Trophoblast cell (in vitro differentiated cells and primary cell): ENCODE measurements at regions not wholly inside any gene's neighbourhood (a gene's known extent, or its start where the extent isn't known, plus 50 kb on each side); places are given as distances from the start of the nearest gene placed in this dataset.
"Not testable (repeated sequence)": the region's sequence is repeated elsewhere in the genome, so short reads cannot be mapped to it uniquely, and the experiment has no call there.

Experiments
- DNase-seq, 2 donors: peaks; one replicate each; pipeline ENCODE4 v3.0.0-alpha.2; 2016
- H2AFZ ChIP-seq: 2 replicates; pipeline ENCODE4 v1.6.1; 2013; ENCODE audit warnings: low read length, moderate library complexity, mild to moderate bottlenecking; ENCODE audit not compliant: insufficient read depth, poor library complexity
- H2AK5ac ChIP-seq: 2 replicates; pipeline ENCODE4 v1.6.1; 2013; ENCODE audit warnings: mild to moderate bottlenecking, low read length
- H2BK120ac ChIP-seq: 2 replicates; pipeline ENCODE4 v1.6.1; 2013; ENCODE audit warnings: low read length, mild to moderate bottlenecking, moderate library complexity; ENCODE audit not compliant: insufficient read depth, poor library complexity
- H2BK12ac ChIP-seq: 2 replicates; pipeline ENCODE4 v1.6.1; 2013; ENCODE audit warnings: mild to moderate bottlenecking, low read length, moderate library complexity
- H2BK5ac ChIP-seq: 2 replicates; pipeline ENCODE4 v1.6.1; 2013; ENCODE audit warnings: low read length, low read depth, moderate library complexity, mild to moderate bottlenecking; ENCODE audit not compliant: poor library complexity
- H3K14ac ChIP-seq: 2 replicates; pipeline ENCODE4 v1.6.1; 2013; ENCODE audit warnings: mild to moderate bottlenecking, low read length
- H3K18ac ChIP-seq: 2 replicates; pipeline ENCODE4 v1.6.1; 2013; ENCODE audit warnings: mild to moderate bottlenecking, low read length
- H3K23ac ChIP-seq: 2 replicates; pipeline ENCODE4 v1.6.1; 2013; ENCODE audit warnings: low read length
- H3K27ac ChIP-seq: 2 replicates; pipeline ENCODE4 v1.5.1; 2013; ENCODE audit warnings: low read depth, mild to moderate bottlenecking, inconsistent platforms, low read length, moderate library complexity
- H3K27me3 ChIP-seq: 2 replicates; pipeline ENCODE4 v1.6.1; 2013; ENCODE audit warnings: inconsistent platforms, mild to moderate bottlenecking, low read length, moderate library complexity; ENCODE audit not compliant: insufficient read depth
- H3K36me3 ChIP-seq, 2 experiments: 1 replicate in 1 of 2; 2 replicates in 1 of 2; pipeline ENCODE4 v1.6.1; 2013; ENCODE audit warnings: low read length in 2 of 2, mild to moderate bottlenecking in 2 of 2, moderate library complexity in 1 of 2; ENCODE audit not compliant: insufficient read depth in 2 of 2, control insufficient read depth in 1 of 2
- H3K4ac ChIP-seq: 2 replicates; pipeline ENCODE4 v1.6.1; 2013; ENCODE audit warnings: low read depth, mild to moderate bottlenecking, low read length, moderate library complexity
- H3K4me1 ChIP-seq, 2 experiments: 1 replicate in 1 of 2; 2 replicates in 1 of 2; pipeline ENCODE4 v1.6.1; 2013; ENCODE audit warnings: low read length in 2 of 2, mild to moderate bottlenecking in 2 of 2, moderate library complexity in 1 of 2; ENCODE audit not compliant: insufficient read depth in 2 of 2, control insufficient read depth in 1 of 2
- H3K4me2 ChIP-seq: 2 replicates; pipeline ENCODE4 v1.6.1; 2013; ENCODE audit warnings: inconsistent platforms, mild to moderate bottlenecking, low read length, moderate library complexity
- H3K4me3 ChIP-seq: 2 replicates; pipeline ENCODE4 v1.5.1; 2013; ENCODE audit warnings: mild to moderate bottlenecking, low read depth, low read length, inconsistent platforms
- H3K79me1 ChIP-seq: one replicate; pipeline ENCODE4 v1.6.1; 2013; ENCODE audit warnings: low read length
- H3K79me2 ChIP-seq: 2 replicates; pipeline ENCODE4 v1.6.1; 2013; ENCODE audit warnings: low read length, mild to moderate bottlenecking; ENCODE audit not compliant: control insufficient read depth, insufficient read depth, poor library complexity
- H3K9ac ChIP-seq: 2 replicates; pipeline ENCODE4 v1.6.1; 2013; ENCODE audit warnings: mild to moderate bottlenecking, low read length
- H3K9me3 ChIP-seq: 2 replicates; pipeline ENCODE4 v1.6.1; 2013; ENCODE audit warnings: low read depth, mild to moderate bottlenecking, control low read depth, inconsistent platforms, low read length; ENCODE audit not compliant: insufficient read depth
- H4K12ac ChIP-seq: 2 replicates; pipeline ENCODE4 v1.6.1; 2013; ENCODE audit warnings: low read depth, mild to moderate bottlenecking, low read length, moderate library complexity
- H4K8ac ChIP-seq: 2 replicates; pipeline ENCODE4 v1.6.1; 2013; ENCODE audit warnings: low read depth, mild to moderate bottlenecking, low read length, moderate library complexity
- H4K91ac ChIP-seq: one replicate; pipeline ENCODE4 v1.6.1; 2013; ENCODE audit warnings: low read depth, mild to moderate bottlenecking, low read length, moderate library complexity
- WGBS: extraction: QIAGEN DNeasy Blood & Tissue Kit; methylation state at CpG from one replicate; pipeline ENCODE4 v1.1.7; 2013; ENCODE audit warnings: missing lambda C conversion rate; ENCODE audit not compliant: insufficient read length, insufficient coverage; ENCODE audit errors: extremely low coverage; 5-methylcytosine and 5-hydroxymethylcytosine counted together

DNA sequence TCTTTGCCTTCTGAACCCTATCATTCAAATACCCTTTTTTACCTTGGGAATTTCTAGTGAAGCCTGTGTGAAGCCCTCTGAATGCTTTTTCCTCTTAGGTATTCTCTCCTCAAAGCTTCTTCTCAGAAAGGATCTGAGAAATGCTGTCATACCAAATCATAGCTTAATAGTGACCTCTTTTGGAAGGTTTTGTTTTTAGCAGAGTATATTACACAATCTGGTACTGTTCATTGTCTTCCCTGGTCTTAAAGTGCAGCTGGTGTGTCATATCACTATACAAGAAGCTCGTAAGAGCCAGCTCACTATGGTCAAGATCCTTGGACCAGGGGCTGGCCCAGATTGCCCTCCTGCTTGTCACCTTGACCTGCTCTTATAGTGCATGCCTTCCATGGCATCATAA is 204.4 kb upstream of the ANO5 start:
- H3K4me3 ChIP-seq: no peak overlapping the region
- DNase-seq: peak in 1 of 2 donors; percentile 53
- no peaks in the 10 kb centered on the region for H3K79me1 ChIP-seq

DNA sequence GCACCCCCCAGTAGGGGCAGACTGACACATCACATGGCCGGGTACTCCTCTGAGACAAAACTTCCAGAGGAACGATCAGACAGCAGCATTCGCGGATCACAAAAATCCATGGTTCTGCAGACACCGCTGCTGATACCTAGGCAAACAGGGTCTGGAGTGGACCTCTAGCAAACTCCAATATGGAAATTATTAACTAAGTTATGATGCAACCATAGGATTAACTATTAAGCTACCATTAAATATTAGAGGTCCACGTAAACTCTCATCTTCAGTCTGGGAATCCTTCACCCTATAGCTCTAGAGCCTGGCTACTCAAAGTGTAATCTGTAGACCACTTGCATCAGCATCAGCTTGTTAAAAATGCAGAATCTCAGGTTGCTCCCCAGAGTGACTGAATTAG is 191.1 kb upstream of the ANO5 start:
- not testable (repeated sequence) for H2BK12ac ChIP-seq, H3K27me3 ChIP-seq, H4K8ac ChIP-seq, H2AK5ac ChIP-seq, H3K4ac ChIP-seq, H3K9ac ChIP-seq, H3K14ac ChIP-seq, H2BK120ac ChIP-seq, H3K4me2 ChIP-seq, H3K9me3 ChIP-seq, H3K36me3 ChIP-seq, H3K23ac ChIP-seq, H3K79me1 ChIP-seq, H2AFZ ChIP-seq, H4K91ac ChIP-seq, H3K4me3 ChIP-seq, H4K12ac ChIP-seq, H3K79me2 ChIP-seq, H3K18ac ChIP-seq, H3K4me1 ChIP-seq, DNase-seq, H3K27ac ChIP-seq, H2BK5ac ChIP-seq
- WGBS: no CpG with 5 or more reads among the region's 6 CpGs

More for the DNA sequence above, 204.4 kb upstream of the ANO5 start:
- Histone ChIP-seq H3K9me3 (no peaks in the 10 kb centered on the region), H3K9ac (no peak overlapping the region), H4K12ac (no peak overlapping the region), H2BK12ac (no peak overlapping the region), H3K4ac (no peak overlapping the region), H3K23ac (no peak overlapping the region), H3K79me2 (no peaks in the 10 kb centered on the region), H3K14ac (no peak overlapping the region), H3K27me3 (no peaks in the 10 kb centered on the region), H4K91ac (no peak overlapping the region), H2BK120ac (no peak overlapping the region), H2AK5ac (no peak overlapping the region), H2AFZ (no peak overlapping the region), H4K8ac (no peak overlapping the region), H3K18ac (no peak overlapping the region), H3K36me3 (no peaks in the 10 kb centered on the region), H3K27ac (no peak overlapping the region), H2BK5ac (no peak overlapping the region), H3K4me1 (no peaks in the 10 kb centered on the region), H3K4me2 (no peak overlapping the region)
- no CpG with 5 or more reads among the region's 1 CpG for WGBS

DNA sequence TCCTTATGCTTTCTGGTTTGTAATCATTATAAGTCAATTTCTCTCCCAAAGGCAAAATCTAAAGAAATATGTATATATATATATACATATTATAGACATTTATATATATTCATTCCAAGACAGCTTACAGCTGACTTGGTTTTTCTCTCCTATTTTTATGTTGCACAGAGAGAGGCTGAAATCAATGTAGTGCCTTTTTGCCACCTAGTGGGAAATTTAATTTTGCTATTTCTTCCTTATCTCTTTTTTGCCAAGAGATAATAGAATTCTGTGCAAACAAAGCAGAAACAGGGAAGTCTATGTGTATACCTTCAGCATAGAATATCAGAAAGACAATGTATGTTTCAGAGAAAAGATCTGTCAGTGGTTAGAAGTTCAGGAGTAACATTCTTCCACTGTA is 186.0 kb upstream of the ANO5 start:
- H3K4ac ChIP-seq: no peak overlapping the region
- no peak overlapping the region for H3K18ac ChIP-seq
- H2BK120ac ChIP-seq: no peak overlapping the region
- no peaks in the 10 kb centered on the region for H3K4me1 ChIP-seq
- H4K91ac ChIP-seq: no peak overlapping the region
- no peak overlapping the region for H2BK12ac ChIP-seq
- H3K23ac ChIP-seq: no peak overlapping the region
- no peak overlapping the region for H3K9ac ChIP-seq
- no peak overlapping the region for H3K4me2 ChIP-seq
- H2AFZ ChIP-seq: no peak overlapping the region
- H2BK5ac ChIP-seq: no peak overlapping the region
- no peak overlapping the region for H2AK5ac ChIP-seq
- DNase-seq: no peak
- no peak overlapping the region for H3K14ac ChIP-seq
- no peak overlapping the region for H4K12ac ChIP-seq
- no peaks in the 10 kb centered on the region for H3K27me3 ChIP-seq
- no peak overlapping the region for H3K4me3 ChIP-seq
- no peaks in the 10 kb centered on the region for H3K79me2 ChIP-seq
- H4K8ac ChIP-seq: no peak overlapping the region
- no peaks in the 10 kb centered on the region for H3K79me1 ChIP-seq
- no peaks in the 10 kb centered on the region for H3K9me3 ChIP-seq
- H3K27ac ChIP-seq: no peak overlapping the region
- H3K36me3 ChIP-seq: no peaks in the 10 kb centered on the region

DNA sequence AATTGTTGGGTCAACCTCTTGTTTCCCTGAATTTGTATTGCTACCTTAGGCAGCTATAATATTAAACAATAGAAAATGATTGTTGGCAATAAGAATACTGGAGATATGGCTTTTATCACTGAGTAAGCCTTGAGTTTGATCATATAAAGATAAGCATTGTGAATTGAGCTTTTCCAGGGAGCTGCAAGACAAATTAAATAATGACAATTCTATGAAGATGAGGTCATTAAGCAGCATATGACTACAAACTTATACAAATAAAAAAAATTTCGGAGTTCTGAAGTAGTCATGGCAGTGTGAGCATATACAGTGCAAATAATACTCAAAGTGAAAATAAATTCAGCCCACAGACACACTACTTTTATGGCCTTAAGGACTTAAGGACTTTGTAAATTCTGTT is 161.1 kb upstream of the ANO5 start:
- Histone ChIP-seq H3K27me3 (no peaks in the 10 kb centered on the region), H3K18ac (no peak overlapping the region), H3K14ac (no peak overlapping the region), H3K36me3 (no peaks in the 10 kb centered on the region), H3K27ac (no peak overlapping the region), H3K4me2 (no peak overlapping the region), H2AK5ac (no peak overlapping the region), H3K9ac (no peak overlapping the region), H3K79me2 (no peaks in the 10 kb centered on the region), H3K9me3 (no peaks in the 10 kb centered on the region), H4K12ac (no peak overlapping the region), H3K23ac (no peak overlapping the region), H2AFZ (no peak overlapping the region), H2BK120ac (no peak overlapping the region), H3K4me1 (no peaks in the 10 kb centered on the region), H3K79me1 (no peaks in the 10 kb centered on the region), H4K8ac (no peak overlapping the region), H2BK12ac (no peak overlapping the region), H3K4me3 (no peak overlapping the region), H2BK5ac (no peak overlapping the region), H3K4ac (no peak overlapping the region), H4K91ac (no peak overlapping the region)
- no peak for DNase-seq
- no CpG with 5 or more reads among the region's 1 CpG for WGBS

DNA sequence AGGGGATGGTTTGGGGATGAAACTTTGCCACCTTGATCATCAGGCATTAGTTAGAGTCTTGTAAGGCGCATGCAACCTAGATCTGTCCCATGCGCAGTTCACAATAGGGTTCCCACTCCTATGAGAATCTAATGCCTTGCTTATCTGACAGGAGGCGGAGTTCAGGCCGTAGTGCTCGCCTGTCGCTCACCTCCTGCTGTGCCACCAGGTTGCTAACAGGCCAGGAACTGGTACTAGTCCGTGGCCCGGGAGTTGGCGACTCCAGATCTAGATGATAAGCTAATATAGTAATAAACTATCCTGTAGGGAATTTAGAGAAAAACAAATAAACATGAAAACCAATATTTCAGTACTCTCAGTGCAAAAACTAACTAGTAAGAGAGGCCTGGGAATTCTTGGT is 155.4 kb upstream of the ANO5 start:
- H2AK5ac ChIP-seq: no peak overlapping the region
- H4K8ac ChIP-seq: no peak overlapping the region
- no peak overlapping the region for H3K23ac ChIP-seq
- no peak overlapping the region for H2AFZ ChIP-seq
- H2BK120ac ChIP-seq: no peak overlapping the region
- H2BK5ac ChIP-seq: no peak overlapping the region
- no peak overlapping the region for H4K12ac ChIP-seq
- no peak overlapping the region for H2BK12ac ChIP-seq
- H3K4me2 ChIP-seq: no peak overlapping the region
- H3K14ac ChIP-seq: no peak overlapping the region
- no peaks in the 10 kb centered on the region for H3K79me1 ChIP-seq
- no peaks in the 10 kb centered on the region for H3K27me3 ChIP-seq
- no peaks in the 10 kb centered on the region for H3K36me3 ChIP-seq
- H3K79me2 ChIP-seq: no peaks in the 10 kb centered on the region
- H4K91ac ChIP-seq: no peak overlapping the region
- H3K27ac ChIP-seq: no peak overlapping the region
- no peaks in the 10 kb centered on the region for H3K9me3 ChIP-seq
- H3K4me3 ChIP-seq: no peak overlapping the region
- H3K4ac ChIP-seq: no peak overlapping the region
- no peak for DNase-seq
- no peak overlapping the region for H3K18ac ChIP-seq
- no peak overlapping the region for H3K9ac ChIP-seq
- no peaks in the 10 kb centered on the region for H3K4me1 ChIP-seq
- WGBS: no CpG with 5 or more reads among the region's 9 CpGs
